DND-41 (cell line): ENCODE measurements at regions not wholly inside any gene's neighbourhood (a gene's known extent, or its start where the extent isn't known, plus 50 kb on each side); places are given as distances from the start of the nearest gene placed in this dataset.

Source experiments
- ATAC-seq: fragments of 200-7000 bp; cut with Tn5 transposase; 3 replicates; pipeline ENCODE4 v1.9.1; 2021; ENCODE audit warnings: low read depth; ENCODE audit not compliant: insufficient read depth
- DNase-seq: peaks from one replicate; pipeline ENCODE4 v3.0.0-alpha.2; 2020
- H2AFZ ChIP-seq: 2 replicates; pipeline ENCODE4 v1.6.0; 2012; ENCODE audit warnings: low read depth, low read length
- H3K27ac ChIP-seq: 2 replicates; pipeline ENCODE4 v1.5.1; 2012; ENCODE audit warnings: low read length, inconsistent platforms
- H3K27me3 ChIP-seq: fragments of 200-600 bp; sonication (generic); 2 replicates; pipeline ENCODE4 v1.6.0; 2012; ENCODE audit warnings: low read length, mild to moderate bottlenecking, inconsistent platforms; ENCODE audit not compliant: insufficient read depth, poor library complexity
- H3K36me3 ChIP-seq: 2 replicates; pipeline ENCODE4 v1.5.1; 2012; ENCODE audit warnings: low read length, inconsistent platforms; ENCODE audit not compliant: insufficient read depth
- H3K4me1 ChIP-seq: 2 replicates; pipeline ENCODE4 v1.5.1; 2012; ENCODE audit warnings: mild to moderate bottlenecking, low read length; ENCODE audit not compliant: insufficient read depth
- H3K4me2 ChIP-seq: 2 replicates; pipeline ENCODE4 v1.6.0; 2012; ENCODE audit warnings: mild to moderate bottlenecking, moderate library complexity, low read length, inconsistent platforms; ENCODE audit not compliant: insufficient read depth
- H3K4me3 ChIP-seq, 2 experiments: fragments of 200-600 bp in 1 of 2; shearing (Covaris generic) in 1 of 2; 2 replicates each; pipeline ENCODE4 v1.5.1; 2012 to 2016; ENCODE audit warnings: inconsistent platforms in 2 of 2, low read length in 2 of 2, mild to moderate bottlenecking in 2 of 2, low read depth in 1 of 2, moderate library complexity in 1 of 2
- H3K79me2 ChIP-seq: 2 replicates; pipeline ENCODE4 v1.6.0; 2012; ENCODE audit warnings: low read length, inconsistent platforms; ENCODE audit not compliant: insufficient read depth
- H3K9ac ChIP-seq: 2 replicates; pipeline ENCODE4 v1.6.0; 2012; ENCODE audit warnings: low read depth, mild to moderate bottlenecking, inconsistent platforms, low read length, moderate library complexity
- H3K9me3 ChIP-seq: 2 replicates; pipeline ENCODE4 v1.5.1; 2012; ENCODE audit warnings: low read length, moderate library complexity, mild to moderate bottlenecking, inconsistent platforms; ENCODE audit not compliant: insufficient read depth, severe bottlenecking
- H4K20me1 ChIP-seq: 2 replicates; pipeline ENCODE4 v1.6.0; 2012; ENCODE audit warnings: low read length; ENCODE audit not compliant: insufficient read depth
- CTCF ChIP-seq: IDR thresholded peaks from 2 replicates; pipeline ENCODE4 v1.5.1; 2012; ENCODE audit warnings: borderline replicate concordance, low read length, moderate library complexity, mild to moderate bottlenecking; ENCODE audit not compliant: poor library complexity, severe bottlenecking; ENCODE audit errors: extremely low read depth
- EZH2 ChIP-seq: IDR thresholded peaks from 3 replicates; pipeline ENCODE4 v1.6.1; 2012; ENCODE audit warnings: borderline replicate concordance, low read depth, mild to moderate bottlenecking, moderate library complexity, low read length, inconsistent platforms; ENCODE audit not compliant: severe bottlenecking

GRCh38 chr2:239711911-239712570 lies 311.2 kb upstream of the HDAC4 start:
- H3K4me3 ChIP-seq = no peak overlapping the region
- H3K27ac ChIP-seq = no peak overlapping the region
- H3K36me3 ChIP-seq = no peaks in the 10 kb centered on the region
- no peak for DNase-seq
- no peaks in the 10 kb centered on the region for H4K20me1 ChIP-seq
- TF ChIP-seq EZH2 (no peak), CTCF (no peak)
- no peak for ATAC-seq
- H3K79me2 ChIP-seq = no peaks in the 10 kb centered on the region
- H3K9ac ChIP-seq = no peak overlapping the region
- H2AFZ ChIP-seq = no peak overlapping the region
- peaks cover 18% of the 10 kb centered on the region for H3K9me3 ChIP-seq
- peaks cover 9% of the 10 kb centered on the region; the same call in 1 of the 2 replicates for H3K4me1 ChIP-seq
- H3K27me3 ChIP-seq = no peaks in the 10 kb centered on the region
- H3K4me2 ChIP-seq = no peak overlapping the region

GRCh38 chr2:239710953-239711861 lies 310.4 kb upstream of the HDAC4 start:
- no peaks in the 10 kb centered on the region for H3K36me3 ChIP-seq
- no peaks in the 10 kb centered on the region for H3K79me2 ChIP-seq
- no peaks in the 10 kb centered on the region for H4K20me1 ChIP-seq
- no peak for ATAC-seq
- TF ChIP-seq EZH2 = no peak
- no peak for TF ChIP-seq CTCF
- H2AFZ ChIP-seq = no peak overlapping the region
- peaks cover 2% of the 10 kb centered on the region; the same call in 1 of the 2 replicates for H3K4me1 ChIP-seq
- H3K27ac ChIP-seq = no peak overlapping the region
- H3K4me3 ChIP-seq = no peak overlapping the region
- no peak overlapping the region for H3K4me2 ChIP-seq
- DNase-seq = no peak
- no peaks in the 10 kb centered on the region for H3K27me3 ChIP-seq
- no peak overlapping the region for H3K9ac ChIP-seq
- peaks cover 18% of the 10 kb centered on the region for H3K9me3 ChIP-seq

- H2AFZ ChIP-seq = no peak overlapping the region
- TF ChIP-seq CTCF = no peak
- no peak for TF ChIP-seq EZH2
- DNase-seq = no peak
- no peak overlapping the region for H3K9ac ChIP-seq
- H3K36me3 ChIP-seq = no peaks in the 10 kb centered on the region
- ATAC-seq = no peak
- H3K79me2 ChIP-seq = no peaks in the 10 kb centered on the region
- H3K4me3 ChIP-seq = no peak overlapping the region
- H3K4me1 ChIP-seq = no peaks in the 10 kb centered on the region
- peaks cover 8% of the 10 kb centered on the region for H3K9me3 ChIP-seq
- H3K27ac ChIP-seq = no peak overlapping the region
- no peaks in the 10 kb centered on the region for H4K20me1 ChIP-seq
- no peaks in the 10 kb centered on the region for H3K27me3 ChIP-seq
- H3K4me2 ChIP-seq = no peak overlapping the region
Measured at GRCh38 chr2:239706367-239706766, 305.5 kb upstream of the HDAC4 start.
